NCI-H2196 (cell line): ENCODE measurements at regions not wholly inside any gene's neighbourhood (a gene's known extent, or its start where the extent isn't known, plus 50 kb on each side); places are given as distances from the start of the nearest gene placed in this dataset.

Source experiments
- DNase-seq: peaks from one replicate; lab custom pipeline; 2025; ENCODE audit not compliant: unreplicated experiment; lab: John Stamatoyannopoulos, UW

- DNase-seq, result no peak
Observed at GRCh38 chr1:5548266-5548665, 444.0 kb downstream of the NPHP4 start.

- DNase-seq, result no peak
Observed at GRCh38 chr1:5543235-5543634, 449.0 kb downstream of the NPHP4 start.

- no peak for DNase-seq
Observed at GRCh38 chr1:5532811-5533210, 459.4 kb downstream of the NPHP4 start.

GRCh38 chr1:5526822-5527551 lies 465.2 kb downstream of the NPHP4 start:
- no peak for DNase-seq

GRCh38 chr1:5526385-5526750 lies 465.9 kb downstream of the NPHP4 start:
- DNase-seq, result no peak

GRCh38 chr1:5525597-5526384 lies 466.4 kb downstream of the NPHP4 start:
- DNase-seq, result no peak

- DNase-seq, result no peak
Observed at GRCh38 chr1:5522531-5523145, 469.6 kb downstream of the NPHP4 start.

- no peak for DNase-seq
Observed at GRCh38 chr1:5519366-5520135, 472.7 kb downstream of the NPHP4 start.

- no peak for DNase-seq
Observed at GRCh38 chr1:5516756-5517155, 475.5 kb downstream of the NPHP4 start.

- no peak for DNase-seq
Observed at GRCh38 chr1:5515501-5515900, 476.7 kb downstream of the NPHP4 start.

GRCh38 chr1:5514527-5515183 lies 477.6 kb downstream of the NPHP4 start:
- DNase-seq, result peak; percentile 80

GRCh38 chr1:5513846-5514526 lies 478.2 kb downstream of the NPHP4 start:
- peak; percentile 95 for DNase-seq

GRCh38 chr1:5513179-5513578 lies 479.0 kb downstream of the NPHP4 start:
- no peak for DNase-seq

GRCh38 chr1:5511381-5512097 lies 480.7 kb downstream of the NPHP4 start:
- no peak for DNase-seq

GRCh38 chr1:5509664-5510452 lies 482.4 kb downstream of the NPHP4 start:
- peak; percentile 76 for DNase-seq

- no peak for DNase-seq
Observed at GRCh38 chr1:5508669-5509330, 483.4 kb downstream of the NPHP4 start.

GRCh38 chr1:5507340-5507739 lies 484.9 kb downstream of the NPHP4 start:
- DNase-seq, result no peak

- no peak for DNase-seq
Observed at GRCh38 chr1:5506634-5507033, 485.6 kb downstream of the NPHP4 start.
